A549 (cell line): ENCODE measurements at regions not wholly inside any gene's neighbourhood (a gene's known extent, or its start where the extent isn't known, plus 50 kb on each side); places are given as distances from the start of the nearest gene placed in this dataset.

Experiments used
- ATAC-seq, 2 experiments: fragments of 200-7000 bp in 1 of 2; fragments of >200 bp in 1 of 2; cut with Nextera tagmentation in 1 of 2; cut with Tn5 transposase in 1 of 2; 3 replicates each; pipeline versions ENCODE4 v1.8.0 to v1.9.1; 2018 to 2020; ENCODE audit warnings: mild to moderate bottlenecking in 1 of 2, moderate library complexity in 1 of 2
- CTCF ChIA-PET: fragments of 300-600 bp; sonication (Branson Sonifier 250); formaldehyde crosslinking; extraction: SDS; loops from one replicate; lab custom pipeline; 2021; ENCODE audit warnings: antibody characterized with exemption, inconsistent platforms; lab: Yijun Ruan, JAX
- POLR2A ChIA-PET: fragments of 350-600 bp; formaldehyde crosslinking; extraction: SDS; loops from one replicate; lab custom pipeline; 2021; ENCODE audit warnings: antibody characterized with exemption, inconsistent platforms; lab: Yijun Ruan, JAX
- DNase-seq, 2 experiments: peaks; one replicate each; pipeline versions ENCODE4 v3.0.0 to v3.0.0-alpha.2; 2011 to 2016; ENCODE audit warnings: low read depth in 1 of 2, low spot score in 1 of 2
- FAIRE-seq: peaks from 2 replicates; lab custom pipeline; 2011; peaks lifted over from hg19 to GRCh38; lab: Jason Lieb, UNC
- H3K27ac ChIP-seq, 2 experiments: fragments of >200 bp; sonication (Bioruptor Twin); formaldehyde crosslinking; 3 replicates each; pipeline ENCODE4 v1.5.1; 2016 to 2017
- H3K4me1 ChIP-seq: fragments of >200 bp; sonication (Bioruptor Twin); formaldehyde crosslinking; 3 replicates; pipeline ENCODE4 v1.6.1; 2016
- H3K4me2 ChIP-seq: fragments of >200 bp; sonication (Bioruptor Twin); formaldehyde crosslinking; 3 replicates; pipeline ENCODE4 v1.6.1; 2016
- H3K4me3 ChIP-seq: fragments of >200 bp; sonication (Bioruptor Twin); formaldehyde crosslinking; 3 replicates; pipeline ENCODE4 v1.5.1; 2016
- H3K9me3 ChIP-seq: fragments of >200 bp; sonication (Bioruptor Twin); formaldehyde crosslinking; 3 replicates; pipeline ENCODE4 v1.6.1; 2016
- BHLHE40 ChIP-seq: IDR thresholded peaks from 2 replicates; pipeline ENCODE4 v1.6.1; 2012; ENCODE audit warnings: low read depth, low read length, inconsistent platforms
- CBX2 ChIP-seq: fragments of 200-600 bp; sonication (generic); IDR thresholded peaks from 2 replicates; pipeline ENCODE4 v1.6.1; 2016; ENCODE audit warnings: low read depth, mild to moderate bottlenecking, borderline replicate concordance
- CHD2 ChIP-seq: fragments of 150-350 bp; IDR thresholded peaks from 2 replicates; pipeline ENCODE4 v1.6.1; 2014; ENCODE audit warnings: low read length; ENCODE audit not compliant: partially characterized antibody
- CHD4 ChIP-seq: fragments of 200-600 bp; sonication (generic); IDR thresholded peaks from 2 replicates; pipeline ENCODE4 v1.6.1; 2016; ENCODE audit warnings: antibody characterized with exemption, mild to moderate bottlenecking, borderline replicate concordance
- EHF ChIP-seq: fragments of 250-450 bp; sonication (Bioruptor Pico); IDR thresholded peaks from 2 replicates; pipeline ENCODE4 v1.5.0; 2020; ENCODE audit warnings: mild to moderate bottlenecking
- FOXS1 ChIP-seq: fragments of 250-450 bp; sonication (Bioruptor Pico); IDR thresholded peaks from 2 replicates; pipeline ENCODE4 v1.5.0; 2020; ENCODE audit warnings: mild to moderate bottlenecking, moderate library complexity
- HMGXB4 ChIP-seq: fragments of 250-450 bp; sonication (Bioruptor Pico); IDR thresholded peaks from 2 replicates; pipeline ENCODE4 v1.5.0; 2021; ENCODE audit warnings: mild to moderate bottlenecking, moderate library complexity, borderline replicate concordance
- HOXA7 ChIP-seq: fragments of 250-450 bp; sonication (Bioruptor Pico); IDR thresholded peaks from 2 replicates; pipeline ENCODE4 v1.5.0; 2020; ENCODE audit warnings: mild to moderate bottlenecking, moderate library complexity
- HOXB5 ChIP-seq: fragments of 250-450 bp; sonication (Bioruptor Pico); IDR thresholded peaks from 2 replicates; pipeline ENCODE4 v1.5.0; 2020; ENCODE audit warnings: mild to moderate bottlenecking, moderate library complexity
- JUNB ChIP-seq: fragments of >200 bp; sonication (Bioruptor Twin); formaldehyde crosslinking; IDR thresholded peaks from 2 replicates; pipeline ENCODE4 v1.6.1; 2016
- MAFK ChIP-seq: fragments of 450-650 bp; IDR thresholded peaks from 2 replicates; pipeline ENCODE4 v1.6.1; 2014; ENCODE audit not compliant: partially characterized antibody
- MYC ChIP-seq: IDR thresholded peaks from 2 replicates; pipeline ENCODE4 v1.6.1; 2012; ENCODE audit warnings: mild to moderate bottlenecking, inconsistent platforms, low read length, improper control_type of control experiment, borderline replicate concordance
- NPAS2 ChIP-seq: fragments of 250-450 bp; sonication (Bioruptor Pico); IDR thresholded peaks from 2 replicates; pipeline ENCODE4 v1.8.0; 2022; ENCODE audit warnings: mild to moderate bottlenecking, moderate library complexity, borderline replicate concordance
- USF2 ChIP-seq: fragments of 450-650 bp; IDR thresholded peaks from 2 replicates; pipeline ENCODE4 v1.6.1; 2014; ENCODE audit warnings: antibody characterized with exemption
- WGBS: methylation state at CpG from one replicate; pipeline ENCODE4 v1.1.6; 2017; ENCODE audit errors: missing lambda C conversion rate; 5-methylcytosine and 5-hydroxymethylcytosine counted together
- TF ChIP-seq, protein P1 (sequence below): fragments of 150-350 bp; IDR thresholded peaks from 2 replicates; pipeline ENCODE4 v1.6.1; 2014; ENCODE audit warnings: low read depth, mild to moderate bottlenecking, low read length

GRCh38 chr12:43255522-43256111, 296.4 kb downstream of the ADAMTS20 start (continued):
- TF ChIP-seq NPAS2, result no peak
- TF ChIP-seq, all 56 proteins: peak for 0

DNA sequence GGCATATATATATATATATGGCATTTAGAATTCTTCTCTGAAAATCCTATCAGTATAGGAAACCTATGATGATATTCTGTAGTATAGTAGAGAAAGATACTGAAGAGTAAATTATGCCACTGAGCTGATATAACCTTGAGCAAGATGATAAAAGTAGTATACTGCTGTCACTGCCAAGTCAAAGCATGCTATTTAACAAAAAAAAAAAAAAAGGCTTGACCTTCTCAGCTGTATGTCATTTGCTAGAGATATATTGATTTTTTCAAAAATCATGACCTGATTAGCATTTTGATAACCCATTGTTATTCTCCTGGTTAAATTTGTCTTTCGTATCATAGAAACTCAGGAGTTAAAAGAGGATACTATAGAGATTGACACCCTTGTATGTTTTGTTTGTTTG, 299.4 kb downstream of the ADAMTS20 start:
- Histone ChIP-seq H3K27ac (no peak overlapping the region), H3K9me3 (no peaks in the 10 kb centered on the region), H3K4me3 (no peak overlapping the region), H3K4me1 (no peaks in the 10 kb centered on the region), H3K4me2 (no peak overlapping the region)
- ATAC-seq (no peak), FAIRE-seq (no peak), DNase-seq (no peak)
- TF ChIP-seq NPAS2, result no peak
- no peak for TF ChIP-seq FOXS1 (CRISPR knock-in tag)
- TF ChIP-seq BHLHE40, result no peak
- no peak for TF ChIP-seq CHD4
- no peak for TF ChIP-seq JUNB
- TF ChIP-seq, protein P1, sequence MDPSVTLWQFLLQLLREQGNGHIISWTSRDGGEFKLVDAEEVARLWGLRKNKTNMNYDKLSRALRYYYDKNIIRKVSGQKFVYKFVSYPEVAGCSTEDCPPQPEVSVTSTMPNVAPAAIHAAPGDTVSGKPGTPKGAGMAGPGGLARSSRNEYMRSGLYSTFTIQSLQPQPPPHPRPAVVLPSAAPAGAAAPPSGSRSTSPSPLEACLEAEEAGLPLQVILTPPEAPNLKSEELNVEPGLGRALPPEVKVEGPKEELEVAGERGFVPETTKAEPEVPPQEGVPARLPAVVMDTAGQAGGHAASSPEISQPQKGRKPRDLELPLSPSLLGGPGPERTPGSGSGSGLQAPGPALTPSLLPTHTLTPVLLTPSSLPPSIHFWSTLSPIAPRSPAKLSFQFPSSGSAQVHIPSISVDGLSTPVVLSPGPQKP, result no peak
- TF ChIP-seq MYC, result no peak
- TF ChIP-seq MAFK, result no peak
- TF ChIP-seq HOXA7 (CRISPR knock-in tag), result no peak
- TF ChIP-seq CBX2, result no peak
- ChIA-PET POLR2A (no interaction called here), CTCF (no interaction called here)
- 50% methylated on average over 1 of the region's 1 CpG for WGBS

DNA sequence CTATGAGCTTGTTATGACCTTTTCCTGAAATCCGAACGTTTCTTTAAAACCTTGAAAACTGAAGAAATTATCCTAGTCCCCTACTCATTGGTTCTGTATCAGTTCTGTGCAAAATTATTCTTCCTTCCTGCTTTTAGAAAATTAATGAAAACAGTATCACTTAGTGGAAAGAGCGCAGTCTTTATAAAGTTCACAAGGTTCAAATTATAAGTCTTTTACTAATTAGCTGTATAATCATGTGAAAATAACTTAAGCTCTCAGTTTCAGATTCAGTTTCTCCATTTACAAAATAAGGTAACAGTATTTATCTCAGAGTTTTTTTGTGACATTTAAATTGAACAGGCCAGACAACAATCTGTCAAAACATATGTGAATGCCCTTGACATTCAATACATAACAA, 306.1 kb downstream of the ADAMTS20 start:
- ATAC-seq, result no peak
- Histone ChIP-seq H3K4me3 (no peak overlapping the region), H3K4me1 (no peaks in the 10 kb centered on the region), H3K9me3 (no peaks in the 10 kb centered on the region), H3K27ac (no peak overlapping the region), H3K4me2 (no peak overlapping the region)
- POLR2A ChIA-PET, result no interaction called here
- no peak for TF ChIP-seq EHF (CRISPR knock-in tag)
- no peak for TF ChIP-seq HOXA7 (CRISPR knock-in tag)
- no peak for FAIRE-seq
- WGBS, result 35% methylated on average over 3 of the region's 3 CpGs
- CTCF ChIA-PET, result no interaction called here
- no peak for DNase-seq

DNA sequence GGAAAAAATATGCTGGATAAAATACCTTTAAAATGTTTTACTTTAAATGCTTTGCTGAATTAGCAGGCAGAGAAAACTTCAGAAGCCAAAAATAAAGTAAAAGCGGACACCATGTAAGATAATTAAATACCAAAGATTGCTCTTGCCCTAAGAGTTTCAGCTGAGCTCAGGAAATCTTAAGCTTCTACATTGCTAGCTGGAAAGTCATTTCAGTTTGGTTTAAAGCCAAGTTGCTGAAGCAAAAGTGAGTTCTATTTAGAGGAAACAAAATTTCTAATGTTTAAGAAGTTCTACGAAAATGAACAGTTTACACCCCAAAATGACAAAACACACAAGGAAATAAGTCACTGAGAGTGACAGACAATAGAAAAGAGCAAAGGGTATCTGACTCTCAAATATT, 310.0 kb downstream of the ADAMTS20 start:
- ChIA-PET CTCF (no interaction called here), POLR2A (no interaction called here)
- WGBS, result 42% methylated on average over 2 of the region's 2 CpGs
- DNase-seq (no peak), FAIRE-seq (no peak), ATAC-seq (no peak)
- Histone ChIP-seq H3K9me3 (no peaks in the 10 kb centered on the region), H3K4me2 (no peak overlapping the region), H3K27ac (no peak overlapping the region), H3K4me3 (no peak overlapping the region), H3K4me1 (no peaks in the 10 kb centered on the region)
- TF ChIP-seq CHD2, result no peak

GRCh38 chr12:43238281-43238680, 313.7 kb downstream of the ADAMTS20 start:
- H3K4me1 ChIP-seq, result no peaks in the 10 kb centered on the region
- H3K4me3 ChIP-seq, result no peak overlapping the region
- no peak for TF ChIP-seq FOXS1 (CRISPR knock-in tag)
- no peak for TF ChIP-seq USF2
- no peak for TF ChIP-seq EHF (CRISPR knock-in tag)
- no peak for TF ChIP-seq HMGXB4 (CRISPR knock-in tag)
- no peak for TF ChIP-seq HOXB5 (CRISPR knock-in tag)
- DNase-seq, result no peak
- no peak for ATAC-seq
- H3K9me3 ChIP-seq, result no peaks in the 10 kb centered on the region
- no peak overlapping the region for H3K4me2 ChIP-seq
- CTCF ChIA-PET, result no interaction called here
- H3K27ac ChIP-seq, result no peak overlapping the region
- FAIRE-seq, result no peak
- POLR2A ChIA-PET, result no interaction called here
